Left colon (tissue), 2 donors: ENCODE measurements at regions not wholly inside any gene's neighbourhood (a gene's known extent, or its start where the extent isn't known, plus 50 kb on each side); places are given as distances from the start of the nearest gene placed in this dataset.
"Not testable (repeated sequence)": the region's sequence is repeated elsewhere in the genome, so short reads cannot be mapped to it uniquely, and the experiment has no call there.

ENCODE experiments used
- ATAC-seq: fragments of 200-7000 bp; cut with Tn5 transposase; one replicate; pipeline ENCODE4 v1.9.1; 2020; ENCODE audit warnings: mild to moderate bottlenecking, moderate library complexity
- DNase-seq, 2 donors: peaks; one replicate each; pipeline ENCODE4 v3.0.0-alpha.2; 2020
- intact Hi-C, 2 donors: fragments of 100-400 bp; cut with DNase I in 1 of 2; cut with micrococcal nuclease in 1 of 2; formaldehyde crosslinking; loops; one replicate each; pipeline versions ENCODE4 v1.11.2 to v1.14.0; 2022; cut with DNase I, micrococcal nuclease
- donor health status: DM: no; HTN: no; CAD: no.
- donor health status: DM: yes; HTN: yes; CAD: no.

DNA sequence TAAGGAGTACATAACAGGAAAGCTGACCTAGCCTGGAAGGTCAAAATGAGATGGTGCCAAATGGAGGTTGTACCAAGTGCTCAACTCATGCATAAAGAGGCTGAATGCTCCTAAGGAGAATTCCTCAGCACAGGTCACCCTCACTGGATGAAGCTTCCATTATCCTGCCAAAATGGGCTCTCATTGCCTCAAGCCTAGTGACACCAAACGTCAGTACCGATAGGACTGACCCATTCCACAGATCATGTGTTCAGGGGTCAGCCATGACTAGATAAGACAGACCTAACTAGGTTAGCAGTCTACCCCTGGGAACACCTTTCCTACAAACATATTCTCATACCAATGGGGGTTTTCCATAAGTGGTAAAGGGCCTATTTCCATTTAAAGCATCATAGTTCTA lies 160.7 kb downstream of the MEX3B start:
- intact Hi-C loops, result no loop called here
- no peak for ATAC-seq
- DNase-seq, result no peak

DNA sequence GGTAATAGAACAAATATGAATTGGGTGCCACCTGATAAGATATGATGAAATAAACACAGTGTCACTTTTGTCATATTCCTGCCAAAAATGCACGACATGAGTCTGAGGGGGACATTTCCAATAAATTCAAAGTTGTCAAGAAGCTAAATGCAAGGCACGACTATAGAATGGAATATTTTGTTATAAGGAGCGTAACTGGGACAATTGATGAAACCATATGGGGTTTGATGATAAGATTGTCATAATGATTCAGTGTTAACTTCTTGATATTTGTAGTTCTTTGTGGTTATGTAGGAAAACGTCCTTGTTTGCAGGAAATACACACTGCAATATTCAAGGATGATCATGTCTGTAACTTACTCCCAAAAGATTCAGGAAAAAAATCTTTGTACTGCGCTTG lies 163.3 kb downstream of the MEX3B start:
- intact Hi-C loops, result no loop called here
- DNase-seq, result no peak
- no peak for ATAC-seq

DNA sequence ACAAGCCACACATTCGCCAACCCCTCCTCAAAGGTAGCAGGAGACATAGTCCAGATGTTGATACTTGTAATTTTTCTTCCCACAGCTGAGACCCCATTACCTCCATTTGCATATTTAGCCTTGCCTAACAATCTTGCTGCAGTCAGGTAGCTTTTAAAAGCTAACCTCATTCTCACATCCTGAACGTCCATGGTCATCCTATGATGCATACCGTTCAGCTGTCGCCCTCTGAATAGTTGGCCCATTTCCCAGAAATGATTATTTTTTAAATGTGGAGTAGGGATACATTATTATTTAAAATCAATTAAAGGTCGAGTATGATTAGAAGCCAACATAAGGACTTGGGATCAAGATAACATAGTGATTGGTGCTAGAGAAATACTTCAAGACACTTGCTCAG lies 165.0 kb downstream of the MEX3B start:
- intact Hi-C loops, result no loop called here
- DNase-seq, result no peak
- no peak for ATAC-seq

DNA sequence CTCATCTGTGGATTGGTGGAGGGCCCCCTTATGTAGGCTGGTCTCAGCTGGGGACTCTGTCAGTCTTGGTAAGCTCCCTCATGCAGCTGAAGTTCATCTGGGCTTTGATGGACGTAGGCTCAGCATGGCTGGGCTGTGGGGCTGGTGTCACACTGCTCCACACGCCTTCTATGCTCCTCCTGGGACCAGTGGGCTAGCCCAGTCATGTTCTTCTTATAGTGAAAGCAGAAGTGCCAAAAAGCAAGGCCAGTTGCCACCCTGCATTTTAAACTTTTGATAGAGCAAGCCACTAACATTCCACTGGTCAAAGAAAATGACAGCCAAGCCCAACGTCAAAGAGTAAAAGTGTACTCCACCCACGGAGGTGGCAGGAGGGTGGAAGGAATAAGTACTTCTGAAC lies 165.5 kb downstream of the MEX3B start:
- DNase-seq, result no peak
- ATAC-seq, result no peak

DNA sequence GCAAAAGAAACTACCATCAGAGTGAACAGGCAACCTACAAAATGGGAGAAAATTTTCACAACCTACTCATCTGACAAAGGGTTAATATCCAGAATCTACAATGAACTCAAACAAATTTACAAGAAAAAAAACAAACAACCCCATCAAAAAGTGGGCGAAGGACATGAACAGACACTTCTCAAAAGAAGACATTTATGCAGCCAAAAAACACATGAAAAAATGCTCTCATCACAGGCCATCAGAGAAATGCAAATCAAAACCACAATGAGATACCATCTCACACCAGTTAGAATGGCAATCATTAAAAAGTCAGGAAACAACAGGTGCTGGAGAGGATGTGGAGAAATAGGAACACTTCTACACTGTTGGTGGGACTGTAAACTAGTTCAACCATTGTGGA lies 170.1 kb downstream of the MEX3B start:
- ATAC-seq, DNase-seq, intact Hi-C loops: not testable (repeated sequence)

More for the DNA sequence above, 165.5 kb downstream of the MEX3B start:
- intact Hi-C loops, result no loop called here

DNA sequence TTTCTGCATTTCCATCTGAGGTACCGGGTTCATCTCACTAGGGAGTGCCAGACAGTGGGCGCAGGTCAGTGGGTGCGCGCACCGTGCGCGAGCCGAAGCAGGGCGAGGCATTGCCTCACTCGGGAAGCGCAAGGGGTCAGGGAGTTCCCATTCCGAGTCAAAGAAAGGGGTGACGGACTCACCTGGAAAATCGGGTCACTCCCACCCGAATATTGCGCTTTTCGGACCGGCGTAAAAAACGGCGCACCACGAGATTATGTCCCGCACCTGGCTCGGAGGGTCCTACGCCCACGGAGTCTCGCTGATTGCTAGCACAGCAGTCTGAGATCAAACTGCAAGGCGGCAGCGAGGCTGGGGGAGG lies 175.1 kb downstream of the MEX3B start:
- DNase-seq, intact Hi-C loops, ATAC-seq: not testable (repeated sequence)

DNA sequence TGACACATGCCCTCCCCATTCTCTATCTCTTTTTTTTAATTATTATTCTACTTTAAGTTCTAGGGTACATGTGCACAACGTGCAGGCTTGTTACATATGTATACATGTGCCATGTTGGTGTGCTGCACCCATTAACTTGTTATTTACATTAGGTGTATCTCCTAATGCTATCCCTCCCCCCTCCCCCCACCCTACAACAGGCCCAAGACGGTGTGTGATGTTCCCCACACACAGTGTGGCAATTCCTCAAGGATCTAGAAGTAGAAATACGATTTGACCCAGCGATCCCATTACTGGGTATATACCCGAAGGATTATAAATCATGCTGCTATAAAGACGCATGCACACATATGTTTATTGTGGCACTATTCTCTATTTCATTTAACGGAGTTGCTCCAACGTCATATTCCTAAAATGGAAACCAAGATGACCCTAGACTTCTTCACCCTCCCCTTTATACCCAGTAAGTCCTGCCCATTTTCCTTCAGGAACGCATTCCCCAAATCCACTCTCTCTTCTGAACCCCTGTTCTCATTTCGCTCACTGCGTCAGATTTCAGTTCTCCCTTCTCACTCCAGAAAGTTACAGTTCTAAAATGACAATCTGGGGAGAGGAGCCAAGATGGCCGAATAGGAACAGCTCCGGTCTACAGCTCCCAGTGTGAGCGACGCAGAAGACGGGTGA lies 175.6 kb downstream of the MEX3B start:
- DNase-seq, ATAC-seq, intact Hi-C loops: not testable (repeated sequence)

DNA sequence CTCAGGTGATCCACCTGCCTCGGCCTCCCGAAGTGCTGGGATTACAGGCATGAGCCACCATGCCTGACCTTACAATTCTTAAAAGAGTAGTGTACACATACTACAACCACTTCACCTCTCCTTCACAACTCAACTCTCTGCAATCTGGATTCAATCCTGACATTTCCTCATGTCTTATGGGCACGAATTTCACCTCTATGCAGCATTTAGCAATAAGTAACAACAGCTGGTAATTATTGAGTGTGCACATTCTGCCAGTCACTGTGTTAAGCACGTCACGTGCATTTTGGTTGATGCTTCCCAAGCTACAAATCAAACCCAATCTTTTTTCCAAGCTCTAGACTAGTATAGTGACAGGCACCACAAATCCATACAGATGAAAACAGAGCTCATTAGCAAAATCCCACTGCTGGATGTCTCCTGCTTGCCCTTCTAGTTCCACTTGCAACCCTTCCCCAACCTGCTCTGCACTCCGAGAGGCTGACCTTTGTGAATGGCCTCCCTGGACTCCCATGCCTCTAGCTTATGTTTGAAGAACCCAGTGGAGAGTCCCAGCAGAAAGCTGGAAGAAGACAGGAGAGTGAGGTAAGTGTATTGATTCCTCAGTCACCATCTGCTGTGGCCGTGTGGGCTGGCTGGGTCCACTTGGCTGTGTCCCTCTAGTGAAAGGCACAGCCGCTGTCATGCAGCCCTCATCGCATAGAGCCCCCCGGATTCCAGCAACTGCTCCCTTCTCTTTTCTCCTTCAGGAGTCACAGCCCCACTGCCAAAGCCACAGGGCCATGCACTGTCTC lies 176.5 kb downstream of the MEX3B start:
- intact Hi-C loops, result no loop called here
- ATAC-seq, result no peak
- DNase-seq, result no peak

DNA sequence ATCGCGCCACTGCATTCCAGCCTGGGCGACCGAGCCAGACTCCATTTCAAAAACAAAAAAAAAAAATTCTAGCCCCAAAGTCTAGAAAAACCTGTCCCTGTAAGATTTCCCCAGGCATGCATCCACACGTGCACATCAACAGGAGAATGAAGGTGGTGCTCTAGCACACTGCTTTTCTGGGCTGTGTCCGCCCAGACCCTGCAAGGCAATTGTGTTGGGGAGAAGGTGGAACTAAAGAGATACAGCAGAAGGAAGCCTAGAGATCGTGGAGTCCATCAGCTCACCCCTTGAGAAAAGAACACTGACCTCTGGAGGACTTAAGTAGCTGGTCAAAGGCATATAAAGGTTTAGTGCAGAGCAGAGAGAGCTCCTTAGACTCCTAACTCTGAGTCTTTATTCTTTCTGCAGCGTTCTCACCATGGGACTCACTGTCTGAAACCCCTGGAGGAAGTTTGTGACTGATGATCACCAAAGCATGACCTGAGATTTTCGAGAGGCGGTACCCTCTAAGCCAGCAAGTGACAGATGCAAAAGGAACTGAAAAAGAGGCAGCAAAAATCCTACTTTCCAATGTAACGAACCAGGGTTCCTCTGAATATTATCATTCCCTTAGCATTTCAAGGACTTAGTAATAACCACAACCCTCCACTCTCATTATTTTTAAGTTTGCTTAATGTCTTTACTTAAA lies 179.8 kb downstream of the MEX3B start:
- intact Hi-C loops, result no loop called here
- ATAC-seq, result no peak
- no peak for DNase-seq

DNA sequence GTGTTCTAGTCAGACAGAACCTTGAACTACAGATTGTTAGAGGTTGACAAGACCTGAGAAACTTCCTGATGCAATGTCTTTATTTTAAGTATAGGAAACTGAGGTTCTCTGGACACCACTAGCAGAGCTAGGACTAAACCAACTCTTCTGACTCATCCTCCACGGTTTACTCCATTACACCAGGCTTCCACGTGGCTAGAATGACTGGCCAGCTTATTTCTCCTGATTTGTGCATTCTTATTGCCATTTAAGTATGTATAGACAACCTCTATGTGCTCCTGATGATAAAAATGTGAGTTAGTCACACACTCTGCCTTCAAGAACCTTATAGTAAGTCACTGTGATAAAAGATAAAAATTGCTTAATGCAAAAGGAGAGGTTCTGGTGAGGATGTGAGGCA lies 182.7 kb downstream of the MEX3B start:
- DNase-seq, result no peak
- intact Hi-C loops, result no loop called here
- ATAC-seq, result no peak

DNA sequence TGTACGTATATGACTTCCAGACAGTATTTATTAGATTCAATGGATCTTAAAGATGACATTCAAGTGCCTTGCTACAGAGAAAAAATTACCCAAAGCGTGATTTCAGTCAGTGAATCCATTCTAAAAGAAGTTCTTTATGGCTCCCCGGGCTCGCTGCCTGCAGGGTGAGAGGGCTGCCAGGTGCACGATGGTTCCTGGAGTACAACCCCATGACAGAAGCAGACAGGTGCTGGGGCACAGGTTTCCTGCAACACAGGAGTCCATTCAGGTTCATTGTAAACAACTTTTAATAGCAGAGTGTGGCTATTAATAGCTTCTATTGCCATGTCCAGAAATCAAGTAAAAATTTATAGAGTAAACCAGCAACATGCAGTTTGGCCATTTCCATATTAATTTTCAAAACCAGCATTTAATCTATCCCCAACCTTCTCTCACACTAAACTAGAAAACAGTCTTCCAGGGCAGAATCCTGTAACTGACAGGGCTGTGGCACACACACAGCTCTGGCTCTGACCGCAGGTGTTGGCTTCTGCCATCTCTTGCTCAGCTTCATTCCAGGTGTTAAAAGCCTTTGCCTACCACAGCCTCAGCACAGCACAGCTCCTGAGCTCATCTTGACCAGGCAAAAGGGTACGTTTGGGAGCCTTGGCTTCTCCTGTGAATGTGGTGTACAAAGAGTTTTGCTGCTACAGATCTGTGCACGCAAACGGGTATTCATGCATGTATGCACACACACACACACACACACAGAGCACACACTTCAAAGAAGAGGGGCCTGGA lies 185.9 kb downstream of the MEX3B start:
- ATAC-seq (no peak), DNase-seq (no peak)
- intact Hi-C loops, result no loop called here

DNA sequence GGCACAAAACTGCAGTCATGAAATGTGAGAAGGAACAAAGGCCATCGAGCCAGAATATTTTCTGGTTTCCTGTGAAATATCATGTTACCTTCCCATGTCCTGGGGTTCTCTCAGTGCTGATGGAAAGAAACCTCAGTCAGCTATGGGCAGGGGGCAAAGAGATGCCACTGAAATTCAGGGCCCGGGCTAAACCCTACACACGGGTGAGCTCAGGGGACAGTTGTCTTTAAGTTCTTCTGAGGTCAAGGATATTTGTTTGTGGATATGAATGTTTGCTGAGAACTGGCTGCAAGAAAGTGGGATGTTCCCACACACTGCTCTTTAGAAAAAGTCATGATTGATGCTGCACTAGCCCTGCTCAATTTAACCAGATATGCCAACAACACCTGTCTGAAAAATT lies 187.2 kb downstream of the MEX3B start:
- ATAC-seq, result no peak
- intact Hi-C loops, result no loop called here
- DNase-seq, result no peak

DNA sequence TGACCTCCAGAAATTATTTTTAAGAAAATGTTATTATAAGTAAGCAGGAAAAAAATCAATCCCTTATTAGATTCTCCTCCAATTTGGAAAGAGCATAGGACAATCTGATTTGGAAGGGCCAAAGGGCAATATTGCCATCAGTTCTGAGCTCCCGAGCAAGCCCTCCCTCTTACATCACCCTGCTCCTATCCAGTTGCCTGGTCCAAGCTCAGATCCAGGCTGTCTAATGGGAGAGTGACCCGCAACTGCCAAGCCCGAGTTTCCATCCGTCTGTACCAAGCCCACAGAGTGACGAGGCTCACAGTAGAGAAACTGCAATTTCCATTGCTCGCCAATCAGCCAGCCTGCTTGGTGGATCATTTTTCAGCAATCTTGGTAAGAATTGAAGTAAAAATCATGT lies 187.7 kb downstream of the MEX3B start:
- intact Hi-C loops, result no loop called here
- ATAC-seq, result no peak
- no peak for DNase-seq

DNA sequence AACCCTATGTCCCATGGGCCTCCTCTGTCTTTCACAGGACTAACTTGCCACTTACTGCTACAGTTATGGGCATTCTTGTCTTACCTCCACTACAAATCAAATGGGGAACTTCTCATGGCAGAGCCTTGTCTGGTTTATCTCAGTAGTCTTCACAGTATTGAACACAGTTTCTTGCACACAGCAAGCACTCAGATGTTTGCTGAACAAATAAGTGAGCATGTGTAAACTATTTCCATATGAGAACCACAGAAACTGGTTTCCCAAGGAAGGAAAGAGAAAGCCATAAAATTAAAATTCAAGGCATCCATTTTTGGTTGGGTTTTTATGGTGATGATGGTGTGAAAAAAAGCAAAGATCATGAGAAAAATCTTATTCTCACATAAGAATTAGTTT lies 189.2 kb downstream of the MEX3B start:
- no peak for DNase-seq
- ATAC-seq, result no peak
- intact Hi-C loops, result no loop called here

DNA sequence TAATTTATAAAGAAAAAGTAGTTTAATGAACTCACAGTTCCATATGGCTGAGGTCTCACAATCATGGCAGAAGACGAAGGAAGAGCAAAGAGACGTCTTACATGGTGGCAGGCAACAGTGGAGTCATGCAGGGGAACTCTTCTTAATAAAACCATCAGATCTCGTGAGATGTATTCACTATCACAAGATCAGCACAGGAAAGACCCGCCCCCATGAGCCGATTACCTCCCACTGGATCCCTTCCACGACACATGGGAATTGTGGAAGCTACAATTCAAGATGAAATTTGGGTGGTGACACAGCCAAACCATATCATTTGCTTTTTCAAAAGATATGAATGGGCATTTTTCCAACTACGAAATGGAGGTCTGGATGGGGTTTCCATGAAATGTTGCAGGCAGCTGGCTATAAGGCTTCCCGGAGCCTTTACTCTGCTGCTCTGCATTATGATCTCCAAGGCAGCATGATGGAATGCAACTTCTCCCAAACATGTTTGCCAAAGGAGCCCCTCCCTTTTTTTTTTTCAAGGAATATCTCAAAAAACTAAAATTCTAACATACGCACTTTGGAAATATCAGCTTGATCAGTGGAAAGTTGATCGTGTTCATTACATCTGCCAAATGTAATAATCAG lies 189.7 kb downstream of the MEX3B start:
- no peak for DNase-seq
- ATAC-seq, result no peak
- intact Hi-C loops, result no loop called here

DNA sequence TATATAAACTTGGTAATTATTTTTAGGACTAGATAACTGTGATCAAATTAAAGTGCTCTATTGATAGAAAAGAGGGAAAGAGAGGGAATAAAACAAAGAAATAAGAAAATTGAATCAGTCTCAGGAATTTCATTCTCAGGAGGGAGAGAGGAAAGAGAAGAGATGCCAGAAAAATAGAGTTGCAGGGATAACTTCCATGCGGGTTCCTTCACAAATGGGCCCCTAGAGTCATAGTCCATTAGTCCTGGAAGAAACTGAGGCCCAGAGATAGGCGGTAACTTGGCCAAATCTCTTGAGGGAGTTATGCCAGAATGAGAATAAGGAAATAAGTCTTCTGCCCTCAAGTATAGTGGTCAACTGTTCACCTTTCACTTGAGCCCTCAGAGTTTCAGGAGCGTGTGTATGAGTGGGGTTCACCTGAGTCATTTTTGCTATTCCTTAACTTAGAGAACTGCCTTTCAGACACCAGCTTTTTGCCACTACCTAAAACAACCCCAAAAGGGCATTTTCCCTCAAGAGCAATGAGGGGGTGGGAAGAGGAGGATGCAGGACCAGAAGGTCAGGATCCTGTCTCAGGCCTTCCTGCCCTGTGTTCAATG lies 192.6 kb downstream of the MEX3B start:
- no peak for DNase-seq
- intact Hi-C loops, result no loop called here
- no peak for ATAC-seq

DNA sequence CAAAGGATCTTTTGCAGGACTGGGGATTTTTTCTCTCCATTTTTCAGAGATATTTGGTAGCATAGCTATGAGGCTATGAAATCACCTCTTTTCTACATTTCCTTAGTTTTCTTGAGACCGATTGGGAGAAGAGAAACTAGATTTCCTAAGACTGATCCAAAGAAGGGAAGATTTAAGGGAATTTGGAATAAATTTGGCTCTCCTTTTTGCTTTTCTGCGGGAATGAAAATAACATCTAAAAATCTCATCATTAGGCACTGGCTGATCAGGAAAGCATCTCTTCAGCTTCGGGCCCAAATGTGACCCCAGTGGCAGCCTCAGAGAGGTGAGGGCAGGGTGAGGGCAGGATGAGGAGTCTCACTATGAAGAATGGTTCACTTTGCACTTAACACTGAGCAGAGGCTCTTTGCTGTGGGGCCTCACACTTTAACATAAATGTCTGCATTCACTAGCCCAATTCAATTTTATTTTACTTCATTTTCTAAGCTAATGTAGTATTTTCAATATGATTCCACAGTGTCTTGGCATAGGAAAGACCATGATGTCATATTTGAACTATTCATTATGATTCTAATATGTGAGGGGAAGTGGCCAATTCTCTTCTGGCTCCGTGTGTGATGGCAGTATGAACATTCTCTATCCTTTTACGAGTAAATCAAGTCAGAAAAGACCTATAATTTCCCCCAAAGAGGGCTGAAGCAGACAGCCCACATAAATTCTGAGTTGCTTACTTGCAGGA lies 193.2 kb downstream of the MEX3B start:
- intact Hi-C loops, result no loop called here
- no peak for DNase-seq
- no peak for ATAC-seq

DNA sequence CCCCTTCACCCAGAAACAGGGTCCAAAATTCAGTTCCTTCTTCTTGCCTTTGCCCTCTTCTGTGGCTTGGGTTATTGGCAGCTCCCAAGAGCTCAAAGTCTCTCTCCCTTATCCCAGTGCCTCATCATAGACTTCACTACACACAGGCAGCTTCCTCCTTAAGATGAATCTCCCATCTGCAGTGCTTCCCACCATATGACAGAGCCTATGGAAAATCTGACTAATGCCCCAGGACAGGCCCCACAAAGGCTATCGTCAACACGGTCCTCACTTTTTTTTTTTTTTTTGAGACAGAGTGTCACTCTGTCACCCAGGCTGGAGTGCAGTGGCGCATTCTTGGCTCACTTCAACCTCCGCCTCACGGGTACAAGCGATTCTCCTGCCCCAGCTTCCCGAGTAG lies 194.1 kb downstream of the MEX3B start:
- DNase-seq (no peak), ATAC-seq (no peak)
- intact Hi-C loops, result no loop called here
